ENCODE measurements at regions not wholly inside any gene's neighbourhood (a gene's known extent, or its start where the extent isn't known, plus 50 kb on each side); places are given as distances from the start of the nearest gene placed in this dataset.
"Not testable (repeated sequence)": the region's sequence is repeated elsewhere in the genome, so short reads cannot be mapped to it uniquely, and the experiment has no call there.

DNA sequence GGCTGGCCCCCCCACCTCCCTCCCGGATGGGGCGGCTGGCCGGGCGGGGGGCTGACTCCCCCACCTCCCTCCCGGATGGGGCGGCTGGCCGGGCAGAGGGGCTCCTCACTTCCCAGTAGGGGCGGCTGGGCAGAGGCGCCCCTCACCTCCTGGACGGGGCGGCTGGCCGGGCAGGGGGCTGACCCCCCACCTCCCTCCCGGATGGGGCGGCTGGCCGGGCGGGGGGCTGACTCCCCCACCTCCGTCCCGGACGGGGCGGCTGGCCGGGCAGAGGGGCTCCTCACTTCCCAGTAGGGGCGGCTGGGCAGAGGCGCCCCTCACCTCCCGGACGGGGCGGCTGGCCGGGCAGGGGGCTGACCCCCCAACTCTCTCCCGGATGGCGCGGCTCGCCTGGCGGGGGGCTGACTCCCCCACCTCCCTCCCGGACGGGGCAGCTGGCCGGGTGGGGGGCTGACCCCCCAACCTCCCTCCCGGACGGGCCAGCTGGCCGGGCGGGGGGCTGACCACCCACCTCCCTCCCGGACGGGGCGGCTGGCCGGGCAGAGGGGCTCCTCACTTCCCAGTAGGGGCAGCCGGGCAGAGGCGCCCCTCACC is 194.1 kb upstream of the GRIA1 start:
- DNase-seq = not testable (repeated sequence)

DNA sequence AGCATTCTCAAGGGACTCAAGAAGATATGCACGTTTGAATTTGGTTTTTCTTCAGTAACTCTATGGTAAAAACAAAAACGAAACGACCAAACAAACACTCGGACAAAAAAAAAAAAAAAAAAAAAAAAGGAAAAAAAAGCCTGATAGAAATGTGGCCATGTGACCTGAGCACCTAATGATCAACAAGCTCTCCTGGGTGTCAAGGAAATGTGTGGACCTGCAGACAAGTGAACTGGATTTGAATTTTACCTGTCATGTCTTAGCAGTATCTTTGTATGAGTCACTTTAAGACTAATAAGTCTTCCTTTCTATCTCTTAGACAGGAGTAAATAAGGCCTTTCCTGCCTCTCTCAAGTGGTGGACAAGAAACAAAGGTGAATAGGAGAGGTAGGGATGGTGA is 190.6 kb upstream of the GRIA1 start:
- DNase-seq = no peak

DNA sequence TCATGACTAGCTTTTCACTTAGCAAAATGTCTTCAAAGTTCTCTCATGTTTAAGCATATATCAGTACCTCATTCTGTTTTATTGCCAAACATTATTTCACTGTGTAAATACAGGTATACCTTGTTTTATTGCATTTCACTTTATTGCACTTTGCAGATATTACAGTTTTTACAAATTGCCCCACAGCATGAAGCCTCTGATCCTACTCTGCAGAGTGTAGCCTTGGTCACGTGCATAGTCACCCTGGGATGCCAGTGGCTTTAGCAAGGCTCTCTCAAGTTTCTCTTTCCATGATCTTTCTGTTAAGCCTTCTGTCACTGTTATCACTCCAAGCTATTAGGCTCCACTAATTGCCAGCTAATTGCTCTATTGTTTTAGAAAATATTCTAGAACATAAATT is 182.2 kb upstream of the GRIA1 start:
- DNase-seq = no peak

DNA sequence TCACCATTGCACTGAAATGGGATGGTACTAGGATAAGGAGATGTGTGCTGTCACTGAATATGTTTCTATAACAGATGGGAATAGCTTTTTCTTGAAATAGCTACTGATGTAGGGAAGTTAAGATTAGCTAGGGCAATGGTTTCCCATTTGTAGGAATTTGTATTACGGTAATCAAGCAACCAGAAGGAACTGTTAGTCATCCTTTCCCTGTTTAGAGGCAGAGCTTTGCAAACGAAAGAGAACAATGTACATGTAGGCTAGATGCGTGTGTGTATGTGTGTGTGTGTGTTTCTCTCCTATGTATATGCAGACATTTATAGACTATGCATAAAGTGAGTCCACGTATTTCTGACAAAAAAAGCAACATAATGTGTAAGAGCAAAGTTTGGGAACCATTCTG is 171.9 kb upstream of the GRIA1 start:
- no peak for DNase-seq

DNA sequence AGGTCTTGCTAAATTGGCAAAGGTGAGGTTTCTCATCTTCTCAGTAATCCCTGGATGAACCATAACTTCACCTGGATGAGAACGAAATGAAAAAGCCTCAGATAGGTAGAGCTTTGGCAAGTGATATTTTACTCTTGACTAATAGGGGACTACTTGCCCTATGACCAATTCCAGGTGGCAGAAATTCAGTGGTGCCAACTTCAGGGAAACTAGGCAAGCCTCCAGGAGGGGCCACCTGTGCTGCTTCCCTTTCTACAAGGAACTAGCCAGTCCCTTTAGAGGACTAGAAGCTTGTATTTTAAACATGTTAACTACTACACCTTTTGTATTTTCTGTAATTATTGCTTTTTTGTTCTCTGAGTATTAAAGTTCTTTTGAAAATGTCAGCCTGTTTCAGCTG is 169.0 kb upstream of the GRIA1 start:
- no peak for DNase-seq

DNA sequence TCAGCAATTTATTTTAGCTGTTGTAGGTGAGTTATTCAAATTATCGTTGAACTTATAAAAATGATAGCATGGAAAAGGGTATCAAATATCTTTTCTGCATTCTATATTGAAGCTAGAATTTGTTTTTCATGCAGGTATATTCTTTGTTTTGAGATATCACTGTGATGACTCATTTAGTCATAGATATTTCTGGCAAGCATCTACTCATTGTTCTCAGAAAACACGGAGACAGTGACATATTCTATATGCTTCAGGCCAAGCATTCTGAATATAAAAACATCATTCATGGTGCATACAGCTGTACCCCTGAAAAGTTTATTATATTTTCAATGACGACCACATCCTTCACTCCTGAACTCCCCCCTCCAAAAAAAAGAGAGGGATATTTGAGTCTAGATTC is 150.3 kb upstream of the GRIA1 start:
- DNase-seq = no peak

DNA sequence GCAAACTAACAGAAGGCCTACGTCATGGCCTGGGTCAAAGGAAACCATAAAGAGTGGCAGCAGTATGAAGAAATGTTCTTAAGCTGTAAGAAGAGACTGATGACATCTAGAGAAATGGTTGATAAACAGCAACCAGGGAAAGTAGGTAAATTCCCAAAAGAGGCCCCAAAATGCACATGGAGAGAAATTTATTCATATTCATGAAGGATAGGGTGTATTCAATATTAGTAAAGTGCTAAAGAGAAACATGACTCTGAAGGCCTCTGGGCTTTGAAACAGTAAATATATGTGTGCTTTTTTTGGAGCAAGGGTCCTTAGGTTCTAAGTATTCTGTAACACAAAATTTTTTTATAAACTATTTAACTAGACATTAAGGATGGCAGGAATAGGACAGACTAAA is 149.7 kb upstream of the GRIA1 start:
- DNase-seq = no peak

DNA sequence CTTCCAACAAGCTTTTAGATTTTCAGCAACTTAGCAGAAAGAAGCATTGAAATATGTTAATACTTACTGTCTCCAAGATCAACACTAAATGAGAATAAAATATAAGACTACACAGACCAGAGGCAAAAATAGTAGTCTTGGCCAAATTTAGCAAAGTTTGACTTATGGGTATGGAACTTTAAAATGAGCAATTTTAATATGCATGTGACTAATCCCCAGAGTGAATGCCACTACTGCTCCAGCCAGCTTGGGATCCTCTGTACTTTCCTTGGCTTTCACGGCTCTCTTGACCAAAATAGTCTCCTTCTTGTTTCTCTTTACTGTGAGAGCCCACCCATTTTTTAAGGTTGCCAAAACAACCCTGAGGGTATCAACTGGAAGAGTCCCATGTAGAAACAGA is 148.0 kb upstream of the GRIA1 start:
- DNase-seq = no peak

DNA sequence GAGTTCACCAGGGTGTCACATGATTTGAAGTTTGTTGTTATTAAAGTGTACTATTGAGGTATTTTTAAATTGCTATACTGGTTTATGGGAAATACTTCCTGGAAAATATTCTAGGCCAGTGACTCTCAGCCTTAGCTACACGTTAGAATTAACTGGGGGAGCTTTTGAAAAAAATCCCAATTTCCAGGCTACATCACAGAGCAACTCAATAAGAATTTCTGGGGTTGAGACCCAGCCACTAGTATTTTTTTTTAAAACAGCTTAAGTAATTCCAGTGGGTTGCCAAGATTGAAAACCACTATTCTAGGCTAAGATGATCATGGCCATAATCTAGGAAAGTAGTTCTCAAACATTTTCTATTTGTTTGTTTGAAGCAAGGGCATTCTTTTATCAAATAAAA is 142.9 kb upstream of the GRIA1 start:
- DNase-seq = no peak

DNA sequence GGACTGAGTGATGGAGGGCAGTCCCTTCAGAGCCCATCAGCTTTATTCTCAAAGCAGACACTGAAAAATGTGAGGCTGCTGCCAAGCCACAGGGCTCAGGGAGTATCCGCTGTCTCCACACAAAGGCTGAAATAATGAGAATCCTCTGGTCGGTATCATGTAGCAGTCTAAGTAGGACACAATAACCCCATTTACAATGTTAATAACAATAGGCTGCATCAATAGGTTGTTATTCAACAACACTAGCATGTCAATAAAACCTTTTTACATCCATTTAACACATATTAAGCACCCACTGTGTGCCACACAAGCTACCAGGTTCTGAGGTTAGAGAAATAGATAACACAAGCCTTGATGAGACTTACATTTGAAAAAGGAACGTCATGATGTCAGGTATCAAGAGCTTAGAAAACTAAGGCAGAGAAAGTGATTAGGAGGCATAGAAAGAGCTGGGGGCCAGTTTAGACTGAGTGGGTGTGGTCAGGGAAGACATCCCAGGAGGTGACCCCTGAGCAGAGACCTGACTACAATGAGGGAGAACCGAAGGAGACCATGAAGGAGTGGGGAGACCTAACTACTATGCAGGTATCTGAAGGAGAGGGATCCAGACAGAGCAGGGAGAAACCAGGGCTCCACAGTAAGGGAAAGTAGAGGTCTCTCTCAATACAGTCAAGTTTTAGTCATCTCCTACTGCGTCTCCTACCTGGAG is 140.1 kb upstream of the GRIA1 start:
- no peak for DNase-seq

DNA sequence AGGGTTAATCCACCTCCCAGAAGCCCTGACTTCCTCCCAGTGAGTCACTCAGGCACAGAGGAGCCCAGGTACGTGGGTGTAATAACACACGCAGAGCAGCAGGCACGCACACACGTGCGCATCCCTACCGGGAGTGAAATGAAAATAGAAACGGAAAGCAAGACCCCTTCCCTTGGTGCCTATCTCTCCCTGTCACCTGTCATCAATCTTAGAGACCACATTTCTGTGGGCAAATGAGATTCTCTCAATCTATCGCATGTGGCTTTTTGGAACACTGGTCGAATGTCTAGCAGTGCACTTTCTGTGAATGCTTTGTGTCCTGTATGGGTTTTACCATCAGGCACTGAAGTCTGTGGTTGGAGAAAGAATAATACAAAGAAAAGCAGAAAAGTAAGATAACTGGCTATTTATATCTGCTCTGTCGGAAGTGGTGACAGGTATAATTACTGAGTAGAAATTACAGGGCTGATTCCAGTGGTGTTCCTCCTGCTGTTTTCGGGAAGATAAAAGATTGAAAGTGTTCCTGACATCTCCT is 137.7 kb upstream of the GRIA1 start:
- peak; percentile 7 for DNase-seq

DNA sequence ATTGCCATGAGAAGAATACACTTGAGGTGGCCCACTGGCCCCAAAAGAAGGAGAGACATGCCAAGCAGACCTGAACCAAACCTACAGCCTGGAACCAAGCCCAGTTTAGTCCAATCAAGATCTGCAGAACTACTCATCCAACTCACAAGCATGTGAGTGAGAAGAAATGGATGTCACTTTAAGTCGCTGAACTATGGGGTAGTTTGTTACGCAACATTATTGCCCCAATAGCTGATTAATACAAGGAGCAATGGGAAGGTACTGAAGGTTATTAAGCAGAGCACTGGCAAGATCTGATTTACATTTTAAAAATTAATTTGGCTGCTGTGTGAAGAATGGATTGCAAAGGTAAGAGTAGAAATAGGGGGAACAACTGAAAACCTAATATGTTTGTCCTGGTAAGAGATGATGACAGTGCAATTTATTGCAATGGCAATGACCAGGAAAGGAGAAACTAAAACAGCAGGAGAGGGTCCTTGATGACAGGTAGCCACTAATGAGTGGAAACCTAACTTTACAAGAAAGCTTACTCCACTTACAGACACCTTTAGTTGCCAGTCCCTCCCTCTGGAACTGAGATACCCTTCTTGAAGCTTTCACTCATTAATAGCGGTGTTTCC is 132.9 kb upstream of the GRIA1 start:
- no peak for DNase-seq

DNA sequence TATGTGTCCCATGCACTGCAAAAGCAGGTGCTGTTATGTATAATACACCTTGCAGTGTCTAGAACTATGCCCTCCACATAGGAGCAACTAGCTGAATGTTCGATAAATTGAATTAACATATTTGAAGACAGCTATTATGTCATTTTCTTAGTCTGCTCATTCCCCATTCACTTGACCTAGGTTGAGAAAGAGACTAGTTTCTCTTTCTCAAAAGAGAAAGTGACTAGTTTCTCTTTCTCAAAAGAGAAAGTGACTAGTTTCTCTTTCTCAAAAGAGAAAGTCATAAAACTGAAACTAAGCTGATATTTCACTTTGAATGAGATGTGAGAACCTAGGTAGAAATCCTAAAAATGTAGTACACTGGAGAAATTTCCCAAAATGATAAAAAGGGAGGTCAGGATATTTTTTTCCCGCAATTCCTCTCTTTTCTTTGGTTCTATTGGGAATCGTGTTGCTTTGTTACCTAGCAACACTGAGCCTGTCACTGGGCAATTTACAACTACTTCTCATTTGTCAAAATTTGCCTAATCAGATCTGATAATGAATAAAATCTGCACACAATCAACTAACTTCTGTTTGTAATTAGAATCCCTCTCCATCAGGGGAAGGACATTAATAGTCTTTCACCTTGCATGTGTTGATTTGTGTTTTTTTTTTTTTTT is 132.0 kb upstream of the GRIA1 start:
- DNase-seq = no peak

DNA sequence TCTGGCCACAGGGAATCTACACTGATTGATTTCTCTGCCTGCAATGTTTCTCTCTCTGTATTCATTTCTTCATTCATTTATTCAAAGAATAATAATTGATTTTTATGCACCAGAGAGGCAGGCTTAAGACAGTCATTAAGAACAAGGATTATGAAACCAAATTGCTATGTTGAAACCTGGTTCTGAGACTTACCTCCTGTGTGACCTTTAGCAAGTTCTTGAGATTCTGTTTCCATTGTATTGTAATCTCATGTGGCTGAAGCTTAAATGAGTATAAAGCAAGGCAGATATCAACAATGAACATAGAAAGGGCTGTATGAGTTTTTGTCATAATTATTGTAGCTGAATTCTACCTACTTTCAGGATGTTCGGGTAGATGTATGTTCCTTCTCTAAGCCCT is 129.6 kb upstream of the GRIA1 start:
- no peak for DNase-seq

DNA sequence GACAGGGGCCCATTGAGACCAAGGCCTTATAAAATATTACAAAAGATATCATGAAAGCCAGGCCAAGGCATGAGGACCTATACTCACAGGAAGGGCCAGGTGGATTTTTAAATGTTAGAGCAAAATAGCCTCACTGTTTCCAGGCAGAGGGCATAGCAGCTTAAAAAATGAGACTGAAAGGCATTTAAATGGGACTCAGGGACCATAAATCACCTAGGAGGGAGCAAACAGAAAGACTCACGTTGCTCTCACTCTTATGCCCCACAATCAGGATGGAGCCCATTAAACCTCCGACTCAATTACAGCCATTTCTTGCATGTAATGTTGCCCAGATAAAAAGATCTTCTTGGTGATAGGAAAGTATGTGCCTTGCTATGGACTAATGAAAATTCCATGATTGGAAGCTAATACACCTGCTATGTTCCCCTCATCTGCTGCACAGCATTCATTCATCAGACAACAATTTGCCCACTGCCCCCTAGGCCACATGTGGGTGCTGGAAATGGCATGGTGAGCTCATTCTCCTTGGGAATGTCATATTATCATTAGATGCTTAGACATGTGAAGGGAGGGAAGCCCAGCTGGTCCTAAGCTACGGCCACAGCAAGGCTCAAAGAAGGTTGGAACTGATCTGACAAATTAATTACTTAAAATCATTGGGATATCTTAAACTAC is 128.6 kb upstream of the GRIA1 start:
- DNase-seq = no peak

DNA sequence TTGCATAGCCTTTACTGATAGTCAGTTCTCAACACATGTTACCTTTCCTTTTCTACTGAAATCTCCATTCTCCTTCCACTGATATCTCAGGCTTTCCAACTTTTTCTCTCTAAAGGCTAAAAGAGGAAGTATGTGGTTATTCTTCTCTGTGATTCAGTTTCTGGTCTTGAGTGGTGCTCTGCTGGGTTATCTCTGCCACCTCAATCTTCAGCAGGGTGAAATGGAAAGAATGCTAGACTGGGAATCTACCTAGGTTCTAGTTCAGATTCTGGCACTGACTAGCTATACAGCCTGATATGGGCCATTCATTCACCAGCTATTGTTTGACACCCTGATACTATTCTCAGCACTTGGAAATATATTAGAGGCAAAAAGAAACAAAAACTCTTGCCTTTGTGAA is 124.9 kb upstream of the GRIA1 start:
- no peak for DNase-seq

DNA sequence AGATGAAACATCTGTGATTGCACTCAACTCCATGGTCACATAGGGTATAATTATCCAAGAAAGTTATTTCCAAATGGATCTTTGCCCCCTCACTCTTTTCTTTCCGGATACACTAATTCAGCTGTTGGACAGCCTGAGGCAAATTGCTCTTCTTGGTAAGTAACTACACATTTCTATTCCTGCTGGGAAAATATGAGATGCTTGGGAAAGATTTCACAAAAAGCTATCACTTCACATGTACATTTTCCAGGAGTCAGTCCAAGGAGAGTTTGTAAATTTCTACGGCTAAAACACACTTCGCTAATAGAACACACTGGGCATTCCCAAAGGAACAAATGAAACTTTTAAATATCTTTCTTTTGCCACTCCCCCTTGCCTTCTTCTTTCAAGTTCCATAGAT is 123.0 kb upstream of the GRIA1 start:
- no peak for DNase-seq

DNA sequence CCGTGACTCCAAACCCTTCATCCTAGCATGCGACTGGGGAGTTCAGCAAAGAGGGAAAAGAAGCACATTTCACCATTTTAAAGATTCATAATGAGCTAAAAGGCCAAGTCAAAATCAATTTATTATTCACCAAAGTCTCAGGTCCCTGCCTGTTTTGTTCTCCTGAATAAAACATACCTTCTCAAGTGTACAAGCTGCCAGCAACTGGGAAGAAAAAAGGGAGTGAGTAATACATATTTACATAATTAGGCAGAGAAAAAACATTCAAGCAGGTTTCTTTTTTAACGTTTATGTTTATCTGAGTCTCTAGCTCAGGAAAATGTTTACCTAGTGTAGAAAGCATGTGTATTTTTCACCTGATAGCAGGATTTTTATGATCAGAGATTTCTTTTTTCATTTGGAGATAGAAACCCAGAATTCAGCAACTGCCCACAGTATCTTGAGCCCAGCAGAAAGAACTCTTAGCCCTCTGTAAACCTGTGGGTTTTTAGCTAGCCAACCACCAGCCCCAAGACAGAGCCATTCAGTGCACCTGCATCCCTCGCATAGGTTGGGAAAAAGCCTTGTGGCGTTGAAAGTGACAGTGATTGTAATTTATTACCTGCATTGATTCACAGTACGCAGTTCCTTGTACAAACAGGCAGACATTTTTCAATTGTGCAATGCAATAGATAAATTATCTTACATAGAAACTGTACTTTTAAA is 117.9 kb upstream of the GRIA1 start:
- no peak for DNase-seq

DNA sequence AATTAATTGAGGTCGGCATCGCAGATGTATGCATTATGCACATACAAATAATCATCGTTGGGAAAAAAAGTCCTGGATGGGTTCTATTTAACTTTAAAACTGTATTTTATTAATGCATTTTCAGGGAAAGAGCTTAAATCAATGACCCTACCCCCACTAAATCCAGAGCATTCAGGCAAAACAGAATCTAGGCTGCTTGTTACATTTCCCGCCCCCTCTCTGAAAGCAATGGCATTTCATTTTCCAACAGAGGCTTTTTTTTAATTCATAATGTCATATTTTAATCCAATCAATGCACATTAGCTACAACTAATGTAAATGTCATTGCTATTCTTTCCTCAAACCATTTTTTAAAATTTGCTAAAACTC is 117.4 kb upstream of the GRIA1 start:
- no peak for DNase-seq

DNA sequence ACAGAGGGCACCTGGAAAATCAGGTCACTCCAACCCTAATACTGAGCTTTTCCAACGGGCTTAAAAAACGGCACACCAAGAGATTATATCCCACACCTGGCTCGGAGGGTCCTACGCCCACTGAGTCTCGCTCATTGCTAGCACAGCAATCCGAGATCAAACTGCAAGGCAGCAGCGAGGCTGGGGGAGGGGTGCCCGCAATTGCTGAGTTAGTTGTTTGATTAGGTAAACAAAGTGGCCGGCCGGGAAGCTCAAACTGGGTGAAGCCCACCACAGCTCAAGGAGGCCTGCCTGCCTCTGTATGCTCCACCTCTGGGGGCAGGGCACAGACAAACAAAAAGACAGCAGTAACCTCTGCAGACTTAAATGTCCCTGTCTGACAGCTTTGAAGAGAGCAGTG is 108.8 kb upstream of the GRIA1 start:
- not testable (repeated sequence) for DNase-seq

DNA sequence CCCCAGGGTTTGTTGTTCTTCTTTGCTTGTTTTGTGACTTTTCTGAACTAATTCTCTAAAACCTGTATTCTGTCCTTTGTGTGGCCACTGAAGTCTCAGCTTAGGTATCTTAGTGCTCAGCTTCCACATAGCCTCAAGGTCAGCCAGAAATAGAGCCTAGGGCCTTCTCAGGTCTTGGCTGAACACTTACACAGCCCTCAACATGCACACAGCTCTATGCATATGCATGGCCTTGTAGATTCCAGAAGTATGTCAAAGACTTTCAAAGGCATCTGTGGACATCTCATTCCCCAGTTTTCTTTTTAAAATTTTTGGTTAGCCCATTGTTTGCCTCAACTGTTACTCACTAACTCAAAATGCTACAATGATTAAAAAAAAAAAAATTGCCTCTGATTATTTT is 99.9 kb upstream of the GRIA1 start:
- DNase-seq = no peak

DNA sequence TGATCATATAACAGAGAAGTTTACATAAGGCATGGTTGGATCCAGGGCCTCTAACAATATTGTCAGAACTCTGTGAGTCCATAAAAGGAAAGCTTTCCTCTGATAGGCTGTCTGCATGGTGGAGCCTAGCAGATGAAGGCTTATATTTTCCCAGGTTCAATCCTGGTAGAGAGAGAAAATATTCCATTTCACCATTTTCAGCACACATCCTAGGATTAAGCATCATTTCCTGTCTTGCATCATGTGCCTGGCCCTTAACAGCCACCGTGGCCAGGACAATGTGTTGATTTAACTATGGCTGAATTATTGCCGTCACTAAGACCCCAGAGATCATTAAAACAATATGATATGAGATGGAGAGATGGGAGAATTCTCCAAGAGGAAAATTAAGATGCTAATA is 90.9 kb upstream of the GRIA1 start:
- DNase-seq = no peak

DNA sequence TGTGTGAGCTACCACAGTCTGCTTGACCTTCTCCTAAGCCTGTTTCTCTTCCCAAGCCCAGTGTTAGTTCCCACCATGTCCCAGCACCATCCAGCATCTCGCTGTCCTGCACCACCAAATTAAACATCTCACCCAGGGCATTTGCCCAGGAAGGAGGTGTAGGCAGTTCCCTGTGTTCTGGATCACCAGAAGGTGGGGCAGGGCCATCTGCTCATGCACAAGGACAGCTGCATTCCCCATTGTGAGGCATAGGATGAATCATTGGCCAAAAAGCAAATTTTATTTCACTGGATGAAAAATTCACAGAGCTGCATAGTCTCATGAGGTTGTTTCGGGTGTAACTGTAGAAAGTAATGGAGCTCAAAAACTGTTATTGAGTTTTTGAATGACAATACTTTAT is 89.5 kb upstream of the GRIA1 start:
- DNase-seq = no peak

All from activated CD4-positive, alpha-beta T cell treated with anti-CD3 and anti-CD28 coated beads, Interleukin-2, amount 50 U/mL, for 1 hour (primary cell).